Neuronal stem cell (in vitro differentiated cells): ENCODE measurements at regions not wholly inside any gene's neighbourhood (a gene's known extent, or its start where the extent isn't known, plus 50 kb on each side); places are given as distances from the start of the nearest gene placed in this dataset.
"Not testable (repeated sequence)": the region's sequence is repeated elsewhere in the genome, so short reads cannot be mapped to it uniquely, and the experiment has no call there.

Experiments used
- DNase-seq: peaks from one replicate; pipeline ENCODE4 v3.0.0-alpha.2; 2013; ENCODE audit warnings: low spot score
- H2AFZ ChIP-seq: one replicate; pipeline ENCODE4 v1.6.1; 2013; ENCODE audit warnings: mild to moderate bottlenecking, low read length, inconsistent platforms
- H2AK5ac ChIP-seq: 2 replicates; pipeline ENCODE4 v1.6.1; 2013; ENCODE audit warnings: low read depth, mild to moderate bottlenecking, inconsistent platforms, low read length, moderate library complexity, mixed read lengths
- H2BK120ac ChIP-seq: 2 replicates; pipeline ENCODE4 v1.6.1; 2013; ENCODE audit warnings: low read depth, mild to moderate bottlenecking, inconsistent platforms, low read length, moderate library complexity, mixed read lengths
- H2BK12ac ChIP-seq: one replicate; pipeline ENCODE4 v1.6.1; 2013; ENCODE audit warnings: low read length, inconsistent platforms
- H2BK15ac ChIP-seq: 2 replicates; pipeline ENCODE4 v1.6.1; 2013; ENCODE audit warnings: mild to moderate bottlenecking, low read length, inconsistent platforms, mixed read lengths
- H2BK5ac ChIP-seq: one replicate; pipeline ENCODE4 v1.6.1; 2013; ENCODE audit warnings: inconsistent platforms, mild to moderate bottlenecking, low read length, moderate library complexity
- H3K14ac ChIP-seq: one replicate; pipeline ENCODE4 v1.6.1; 2013; ENCODE audit warnings: low read length, inconsistent platforms
- H3K18ac ChIP-seq: 2 replicates; pipeline ENCODE4 v1.6.1; 2013; ENCODE audit warnings: low read length, inconsistent platforms
- H3K23ac ChIP-seq: 2 replicates; pipeline ENCODE4 v1.6.1; 2013; ENCODE audit warnings: low read depth, mild to moderate bottlenecking, mixed read lengths, low read length, inconsistent platforms; ENCODE audit not compliant: poor library complexity
- H3K27ac ChIP-seq: replicated peaks from 3 replicates; pipeline ENCODE4 v1.5.1; 2013; ENCODE audit warnings: low read length, inconsistent platforms
- H3K27me3 ChIP-seq, 3 experiments: 2 replicates each; pipeline ENCODE4 v1.6.1; 2013; ENCODE audit warnings: low read length in 3 of 3, mild to moderate bottlenecking in 2 of 3, inconsistent platforms in 1 of 3, low read depth in 1 of 3, mixed read lengths in 1 of 3, moderate library complexity in 1 of 3; ENCODE audit not compliant: control insufficient read depth in 3 of 3, insufficient read depth in 3 of 3
- H3K36me3 ChIP-seq, 2 donors: replicated peaks in 1 of 2; 2 replicates each; pipeline ENCODE4 v1.6.1; 2013; ENCODE audit warnings: low read length in 2 of 2; ENCODE audit not compliant: control insufficient read depth in 2 of 2, insufficient read depth in 2 of 2
- H3K4ac ChIP-seq: 2 replicates; pipeline ENCODE4 v1.6.1; 2013; ENCODE audit warnings: inconsistent platforms, mild to moderate bottlenecking, low read length, moderate library complexity
- H3K4me1 ChIP-seq, 2 donors: 1 replicate in 1 of 2; 2 replicates in 1 of 2; pipeline ENCODE4 v1.6.1; 2013; ENCODE audit warnings: low read length in 2 of 2, low read depth in 1 of 2; ENCODE audit not compliant: control insufficient read depth in 2 of 2, insufficient read depth in 1 of 2
- H3K4me2 ChIP-seq: one replicate; pipeline ENCODE4 v1.6.1; 2013; ENCODE audit warnings: mild to moderate bottlenecking, low read length, inconsistent platforms; ENCODE audit not compliant: insufficient read depth, poor library complexity, severe bottlenecking
- H3K4me3 ChIP-seq, 2 donors: 2 replicates each; pipeline ENCODE4 v1.5.1; 2013; ENCODE audit warnings: low read length in 2 of 2, mild to moderate bottlenecking in 2 of 2, inconsistent platforms in 1 of 2, moderate library complexity in 1 of 2
- H3K79me1 ChIP-seq: one replicate; pipeline ENCODE4 v1.6.1; 2013; ENCODE audit warnings: low read depth, mild to moderate bottlenecking, inconsistent platforms, low read length, moderate library complexity
- H3K9ac ChIP-seq: one replicate; pipeline ENCODE4 v1.6.1; 2013; ENCODE audit warnings: mild to moderate bottlenecking, low read depth, low read length, inconsistent platforms; ENCODE audit not compliant: poor library complexity
- H3K9me3 ChIP-seq, 2 donors: replicated peaks in 1 of 2; 2 replicates each; pipeline versions ENCODE3 to v1.6.1; 2013; ENCODE audit warnings: low read length in 2 of 2, mild to moderate bottlenecking in 2 of 2, inconsistent platforms in 1 of 2, low read depth in 1 of 2, mixed read lengths in 1 of 2, moderate library complexity in 1 of 2; ENCODE audit not compliant: control insufficient read depth in 2 of 2, insufficient read depth in 1 of 2
- H4K8ac ChIP-seq: one replicate; pipeline ENCODE4 v1.6.1; 2013; ENCODE audit warnings: low read depth, mild to moderate bottlenecking, inconsistent platforms, low read length, moderate library complexity
- H4K91ac ChIP-seq: one replicate; pipeline ENCODE4 v1.6.1; 2013; ENCODE audit warnings: low read length, low read depth, mild to moderate bottlenecking, inconsistent platforms; ENCODE audit not compliant: poor library complexity
- WGBS, 2 donors: extraction: QIAGEN DNeasy Blood & Tissue Kit; methylation state at CpG; one replicate each; pipeline ENCODE4 v1.1.7; 2013; ENCODE audit warnings: missing lambda C conversion rate in 2 of 2, mixed read lengths in 1 of 2; ENCODE audit not compliant: insufficient read length in 2 of 2, insufficient replicate concordance in 1 of 2; ENCODE audit errors: extremely low coverage in 2 of 2; 5-methylcytosine and 5-hydroxymethylcytosine counted together

DNA sequence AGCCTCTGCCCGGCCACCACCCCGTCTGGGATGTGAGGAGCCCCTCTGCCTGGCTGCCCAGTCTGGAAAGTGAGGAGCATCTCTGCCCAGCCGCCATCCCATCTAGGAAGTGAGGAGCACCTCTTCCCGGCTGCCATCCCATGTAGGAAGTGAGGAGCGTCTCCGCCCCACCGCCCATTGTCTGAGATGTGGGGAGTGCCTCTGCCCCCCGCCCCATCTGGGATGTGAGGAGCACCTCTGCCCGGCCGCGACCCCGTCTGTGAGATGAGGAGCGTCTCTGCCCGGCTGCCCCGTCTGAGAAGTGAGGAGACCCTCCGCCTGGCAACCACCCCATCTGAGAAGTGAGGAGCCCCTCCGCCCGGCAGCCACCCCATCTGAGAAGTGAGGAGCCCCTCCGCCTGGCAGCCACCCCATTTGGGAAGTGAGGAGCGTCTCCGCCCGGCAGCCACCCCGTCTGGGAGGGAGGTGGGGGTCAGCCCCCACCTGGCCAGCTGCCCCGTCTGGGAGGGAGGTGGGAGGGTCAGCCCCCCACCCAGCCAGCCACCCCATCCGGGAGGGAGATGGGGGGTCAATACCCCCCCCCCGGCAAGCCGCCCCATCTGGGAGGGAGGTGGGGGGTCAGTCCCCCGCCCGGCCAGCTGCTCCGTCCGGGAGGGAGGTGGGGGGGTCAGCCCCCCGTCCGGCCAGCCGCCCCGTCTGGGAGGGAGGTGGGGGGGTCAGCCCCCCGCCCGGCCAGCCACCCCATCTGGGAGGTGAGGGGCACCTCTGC is 195.8 kb upstream of the SYNCRIP start:
- not testable (repeated sequence) for DNase-seq, H3K4me1 ChIP-seq, H3K18ac ChIP-seq, H2BK5ac ChIP-seq, H3K4ac ChIP-seq, H4K8ac ChIP-seq, H3K9me3 ChIP-seq, H2BK15ac ChIP-seq, H2AFZ ChIP-seq, H3K4me3 ChIP-seq, H3K79me1 ChIP-seq, H2BK120ac ChIP-seq, H3K9ac ChIP-seq, H2BK12ac ChIP-seq, H3K27ac ChIP-seq, H2AK5ac ChIP-seq, H3K4me2 ChIP-seq, H3K36me3 ChIP-seq, H3K14ac ChIP-seq, H3K23ac ChIP-seq, H3K27me3 ChIP-seq, H4K91ac ChIP-seq
- no CpG with 5 or more reads among the region's 37 CpGs for WGBS, 2 donors

DNA sequence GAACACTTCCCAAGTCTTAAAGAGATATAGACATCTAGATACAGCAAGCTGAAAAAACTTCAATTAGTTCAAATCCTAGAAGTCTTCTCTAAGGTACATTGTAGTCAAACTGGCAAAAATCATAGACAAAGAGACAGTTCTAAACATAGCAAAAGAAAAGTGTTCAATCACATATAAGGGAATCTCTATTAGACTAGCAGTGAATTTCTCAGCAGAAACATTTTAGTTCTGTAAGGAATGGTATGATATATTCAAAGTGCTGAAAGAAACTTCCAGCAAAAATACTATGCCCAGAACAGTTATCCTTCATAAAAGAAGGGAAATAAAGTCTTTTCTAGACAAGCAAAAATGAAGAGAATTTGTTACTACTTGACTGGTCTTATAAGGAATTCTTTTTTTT is 186.3 kb upstream of the SYNCRIP start:
- DNase-seq, result no peak
- Histone ChIP-seq H3K4me2 (no peak overlapping the region), H3K23ac (no peak overlapping the region), H2AFZ (no peak overlapping the region), H3K14ac (no peak overlapping the region), H3K18ac (no peak overlapping the region), H3K9me3 (peaks cover 0 to 2% of the 10 kb centered on the region in 2 donors), H2BK15ac (no peak overlapping the region), H2AK5ac (no peak overlapping the region), H4K91ac (no peak overlapping the region), H3K79me1 (no peaks in the 10 kb centered on the region), H3K27ac (no peak overlapping the region), H3K4ac (no peak overlapping the region), H3K4me3 (no peak overlapping the region), H3K4me1 (no peaks in the 10 kb centered on the region), H2BK5ac (no peak overlapping the region), H2BK12ac (no peak overlapping the region), H3K27me3 (no peaks in the 10 kb centered on the region), H3K9ac (no peak overlapping the region), H2BK120ac (no peak overlapping the region), H4K8ac (no peak overlapping the region), H3K36me3 (no peaks in the 10 kb centered on the region)

DNA sequence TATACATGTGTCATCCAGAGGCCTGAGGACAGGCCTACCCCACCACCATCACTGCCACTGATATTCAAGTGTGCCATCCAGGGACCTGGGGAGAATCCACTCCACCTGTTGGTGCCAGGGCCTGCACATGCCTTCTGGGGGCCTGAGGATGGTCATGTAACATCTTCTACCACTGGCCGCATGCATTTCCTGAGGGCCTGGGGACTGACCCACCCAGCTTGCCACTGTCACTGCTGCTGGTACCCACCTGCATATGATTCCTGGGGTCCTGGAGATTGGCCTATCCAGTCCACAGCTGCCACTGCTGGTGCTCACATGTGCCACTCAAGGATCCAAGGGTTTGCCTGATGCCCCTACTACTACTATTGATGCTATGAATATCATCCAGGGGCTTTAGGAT is 184.3 kb upstream of the SYNCRIP start:
- Histone ChIP-seq H2BK15ac (no peak overlapping the region), H4K8ac (no peak overlapping the region), H3K36me3 (no peaks in the 10 kb centered on the region), H2BK5ac (no peak overlapping the region), H3K9ac (no peak overlapping the region), H3K27me3 (no peaks in the 10 kb centered on the region), H3K4me3 (no peak overlapping the region), H3K23ac (no peak overlapping the region), H3K18ac (no peak overlapping the region), H4K91ac (no peak overlapping the region), H3K4ac (no peak overlapping the region), H3K4me1 (no peaks in the 10 kb centered on the region), H3K79me1 (no peaks in the 10 kb centered on the region), H2AK5ac (no peak overlapping the region), H2AFZ (no peak overlapping the region), H2BK12ac (no peak overlapping the region), H2BK120ac (no peak overlapping the region), H3K9me3 (peaks cover 0 to 2% of the 10 kb centered on the region in 2 donors), H3K14ac (no peak overlapping the region), H3K4me2 (no peak overlapping the region), H3K27ac (no peak overlapping the region)
- no CpG with 5 or more reads among the region's 1 CpG for WGBS, 2 donors
- no peak for DNase-seq

DNA sequence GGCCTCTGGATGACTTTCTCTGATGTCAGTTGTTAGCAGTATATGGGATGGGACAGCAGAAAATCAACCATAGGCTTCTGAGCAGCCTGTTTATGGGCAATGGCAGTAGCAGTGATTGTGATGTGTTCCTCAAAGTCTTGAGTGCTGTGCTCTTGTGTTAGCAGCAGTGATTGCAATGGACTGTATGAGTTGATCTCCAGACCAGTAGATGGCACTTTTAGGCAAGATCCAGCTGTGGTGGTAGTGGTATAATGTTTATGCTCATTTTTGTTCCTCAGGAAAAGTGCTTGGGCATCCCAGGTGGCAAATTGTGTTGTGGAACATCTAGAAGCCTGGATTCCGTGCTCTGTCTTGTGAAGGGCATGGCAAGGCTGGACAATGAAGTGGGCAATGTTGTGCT is 181.6 kb upstream of the SYNCRIP start:
- no peaks in the 10 kb centered on the region for H3K79me1 ChIP-seq
- no peak overlapping the region for H2BK5ac ChIP-seq
- DNase-seq, result no peak
- no peaks in the 10 kb centered on the region for H3K4me1 ChIP-seq
- H3K36me3 ChIP-seq, result no peaks in the 10 kb centered on the region
- H4K8ac ChIP-seq, result no peak overlapping the region
- H2BK15ac ChIP-seq, result no peak overlapping the region
- no peak overlapping the region for H3K23ac ChIP-seq
- H3K9ac ChIP-seq, result no peak overlapping the region
- no peak overlapping the region for H3K18ac ChIP-seq
- no peak overlapping the region for H3K4me3 ChIP-seq
- H2BK12ac ChIP-seq, result no peak overlapping the region
- peaks cover 0 to 2% of the 10 kb centered on the region in 2 donors for H3K9me3 ChIP-seq
- H2AK5ac ChIP-seq, result no peak overlapping the region
- H3K4me2 ChIP-seq, result no peak overlapping the region
- WGBS, 2 donors, result no CpG with 5 or more reads among the region's 1 CpG
- no peak overlapping the region for H3K4ac ChIP-seq
- H3K14ac ChIP-seq, result no peak overlapping the region
- no peak overlapping the region for H2BK120ac ChIP-seq
- H3K27ac ChIP-seq, result no peak overlapping the region
- no peaks in the 10 kb centered on the region for H3K27me3 ChIP-seq
- no peak overlapping the region for H4K91ac ChIP-seq
- no peak overlapping the region for H2AFZ ChIP-seq
